NCI-H2107 treated with DMSO at 0.1 percent for 48 hours (cell line): ENCODE measurements at regions not wholly inside any gene's neighbourhood (a gene's known extent, or its start where the extent isn't known, plus 50 kb on each side); places are given as distances from the start of the nearest gene placed in this dataset.

Experiments used
- DNase-seq: peaks from one replicate; lab custom pipeline; 2025; ENCODE audit not compliant: unreplicated experiment; lab: John Stamatoyannopoulos, UW

DNA sequence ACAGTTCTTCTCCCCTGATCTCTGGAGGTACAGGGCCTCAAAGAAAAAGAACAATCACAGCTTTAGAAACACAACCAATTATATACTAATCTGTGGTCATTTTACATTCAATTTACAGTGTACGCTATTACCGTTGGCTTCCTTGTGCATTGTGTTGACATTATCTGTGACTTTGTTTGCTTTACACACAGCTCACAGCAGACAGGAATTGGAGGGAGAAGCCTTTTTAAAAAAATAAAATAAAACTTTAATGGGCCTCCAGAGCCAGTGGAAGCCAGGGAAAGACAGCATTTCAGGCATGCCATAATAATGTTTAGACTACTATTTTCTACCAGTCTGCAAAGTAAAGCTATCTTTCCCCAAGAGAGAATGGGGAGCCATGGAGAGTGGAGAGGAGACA, 179.0 kb upstream of the ADO start:
- DNase-seq, result no peak

DNA sequence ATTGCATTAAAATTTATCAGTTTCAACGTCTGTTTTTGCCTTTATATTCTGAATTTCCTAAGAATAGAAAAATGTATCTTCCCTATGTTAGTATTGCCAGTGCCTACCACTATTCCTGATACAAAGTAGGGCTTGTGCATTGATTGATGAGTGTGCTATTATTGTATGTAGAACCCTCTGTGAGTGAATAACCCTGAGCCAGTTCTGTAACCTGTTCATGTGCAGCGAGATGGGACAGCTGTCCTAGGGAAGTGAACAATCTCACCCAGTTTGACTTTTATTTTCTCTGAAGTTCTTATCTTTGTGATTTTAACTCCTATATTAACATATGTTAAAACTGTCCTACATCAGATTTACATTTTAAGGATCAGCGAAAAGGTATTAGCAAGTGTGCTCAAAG, 178.4 kb upstream of the ADO start:
- DNase-seq, result no peak

DNA sequence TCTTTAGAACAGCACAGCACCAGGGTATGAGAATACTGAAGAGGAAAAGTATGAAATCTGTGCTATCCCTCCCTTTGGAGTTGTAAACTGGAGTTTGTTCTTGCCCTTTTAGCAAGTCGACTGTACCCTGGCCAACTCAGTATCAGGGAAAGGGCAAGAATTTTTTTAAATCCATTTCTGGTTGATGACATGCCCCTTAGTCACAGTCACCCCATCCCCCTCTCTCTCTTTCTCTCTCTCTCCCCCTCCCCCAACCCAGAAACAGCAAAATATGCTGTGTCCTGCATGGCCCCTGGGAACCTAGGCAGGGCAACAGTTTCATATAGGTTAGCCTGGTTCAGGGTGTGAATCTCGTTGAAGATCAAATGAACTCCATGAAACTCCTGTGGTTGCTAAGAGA, 177.7 kb upstream of the ADO start:
- no peak for DNase-seq

DNA sequence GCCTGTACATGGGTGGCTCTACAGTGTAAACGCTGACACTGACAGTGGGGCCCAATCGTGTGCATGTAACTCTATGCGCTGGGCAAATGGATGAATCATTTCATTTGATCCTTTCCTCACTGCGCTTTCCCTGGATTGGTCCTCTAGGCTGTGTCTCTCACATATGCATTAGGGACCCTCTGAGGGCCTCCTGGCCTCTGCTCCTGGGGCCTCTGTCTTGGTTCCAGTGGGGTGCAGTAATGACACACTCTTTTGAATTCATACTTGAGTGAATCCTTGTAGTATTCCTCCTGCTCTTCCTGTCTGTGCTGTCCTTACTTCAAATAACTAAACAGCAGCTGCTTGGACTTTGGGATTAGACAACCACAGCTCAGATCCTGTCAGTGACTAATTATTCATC, 176.5 kb upstream of the ADO start:
- DNase-seq, result no peak

DNA sequence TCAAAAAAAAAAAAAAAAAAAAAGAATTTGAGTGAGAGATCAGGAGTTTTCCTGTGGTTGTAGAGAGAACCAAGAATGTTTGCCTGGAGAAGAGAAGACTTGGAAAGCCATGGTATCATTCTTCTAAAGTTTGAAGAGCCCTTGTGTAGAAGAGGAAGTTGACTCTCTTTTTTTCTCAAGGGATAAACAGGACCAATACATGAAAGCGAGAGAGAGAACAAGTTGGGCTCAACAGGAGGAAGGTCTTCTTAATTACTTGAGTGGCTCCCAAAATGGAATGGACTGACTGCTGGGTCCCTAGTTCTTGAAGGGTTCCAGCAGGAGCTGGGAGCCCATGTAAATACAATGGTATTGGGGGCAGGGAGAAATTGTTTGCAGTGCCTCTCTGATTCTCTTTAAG, 173.3 kb upstream of the ADO start:
- DNase-seq, result no peak

DNA sequence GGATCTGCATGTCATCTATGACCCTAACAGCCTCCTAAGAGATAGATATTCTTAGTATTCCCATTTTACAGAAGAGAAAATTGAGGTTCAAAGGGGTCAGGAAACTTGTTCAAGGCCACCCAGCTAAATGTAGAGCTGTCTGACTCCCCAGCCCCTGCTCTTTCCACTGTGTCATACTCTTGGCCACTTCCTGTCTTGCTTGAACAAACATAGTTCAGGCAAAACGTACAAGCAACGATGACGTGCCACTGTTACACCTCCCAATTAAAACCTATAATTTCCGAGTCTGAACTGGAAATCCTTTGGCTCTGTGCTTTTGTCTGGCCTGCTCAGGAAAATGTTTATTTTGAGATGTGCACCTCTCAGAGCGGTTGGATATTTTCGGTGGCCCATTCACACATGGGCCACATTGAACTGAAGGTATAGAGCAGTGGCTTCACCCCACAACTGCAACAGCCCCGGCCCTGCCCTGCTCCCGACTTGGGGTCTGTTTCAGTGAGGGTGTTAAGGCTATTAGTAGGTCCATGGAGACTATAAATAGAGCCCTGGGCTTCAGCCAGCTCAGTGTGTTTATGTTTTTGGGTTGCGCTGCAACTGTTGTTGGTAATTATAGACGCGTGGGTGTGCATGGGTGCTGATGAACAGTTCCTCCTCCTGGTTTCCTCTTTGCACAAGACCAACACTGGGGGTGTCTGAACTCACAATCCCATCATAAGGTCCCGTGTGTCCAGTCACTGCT, 172.3 kb upstream of the ADO start:
- DNase-seq, result no peak

DNA sequence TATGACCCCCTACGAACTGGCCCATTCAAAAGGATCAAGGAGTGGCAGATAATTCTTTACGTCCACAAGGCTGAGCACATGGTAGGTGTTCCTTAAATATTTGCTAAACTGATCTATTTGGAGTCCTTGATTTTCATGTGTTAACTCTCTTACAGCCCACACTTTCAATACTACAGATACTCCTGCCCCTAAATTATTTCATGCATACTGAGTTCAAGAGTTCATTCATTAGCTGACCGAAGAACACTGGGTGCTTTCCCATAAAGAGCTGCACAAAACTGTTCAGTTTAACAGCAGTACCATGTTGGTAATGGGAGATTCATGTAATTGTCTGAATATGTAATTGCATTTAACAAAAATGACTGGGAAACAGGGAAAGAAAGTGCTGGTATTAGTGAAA, 170.5 kb upstream of the ADO start:
- no peak for DNase-seq

DNA sequence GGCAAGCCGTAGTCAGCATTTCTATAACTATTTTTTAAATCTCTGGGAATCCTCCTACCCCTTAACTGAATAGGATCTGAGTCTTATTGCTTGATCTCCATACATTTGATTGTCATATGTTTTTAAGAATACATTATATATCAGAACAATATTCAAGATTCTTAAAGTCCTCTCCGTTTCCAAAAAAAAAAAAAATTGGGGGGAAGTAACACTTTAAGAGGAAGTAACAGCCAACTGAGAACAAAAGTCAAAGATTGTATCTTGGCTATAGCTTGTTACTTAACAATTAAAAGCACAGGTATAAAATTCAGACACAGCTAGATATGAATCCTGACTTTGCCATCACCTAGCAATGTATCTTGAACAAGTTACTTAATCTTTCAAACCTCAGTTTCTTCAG, 169.9 kb upstream of the ADO start:
- DNase-seq, result no peak

DNA sequence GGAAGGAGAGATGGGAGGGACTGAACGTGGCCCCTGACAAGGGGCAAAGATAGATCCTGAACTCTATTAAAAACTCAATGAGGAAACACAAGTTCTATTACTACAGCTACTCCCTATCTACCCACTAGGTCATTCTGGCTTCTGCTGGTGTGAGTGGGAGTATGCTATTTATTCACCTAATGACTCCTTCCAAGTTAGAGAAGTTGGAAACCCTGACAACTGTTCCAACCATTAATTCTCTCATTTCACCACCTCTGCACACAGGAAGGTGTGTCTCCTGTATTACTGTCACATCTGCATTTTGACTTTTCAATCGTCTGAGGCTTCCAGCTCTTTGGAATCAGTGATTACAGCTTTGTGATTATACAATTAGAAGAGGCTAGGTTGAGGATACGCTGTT, 169.4 kb upstream of the ADO start:
- DNase-seq, result no peak

DNA sequence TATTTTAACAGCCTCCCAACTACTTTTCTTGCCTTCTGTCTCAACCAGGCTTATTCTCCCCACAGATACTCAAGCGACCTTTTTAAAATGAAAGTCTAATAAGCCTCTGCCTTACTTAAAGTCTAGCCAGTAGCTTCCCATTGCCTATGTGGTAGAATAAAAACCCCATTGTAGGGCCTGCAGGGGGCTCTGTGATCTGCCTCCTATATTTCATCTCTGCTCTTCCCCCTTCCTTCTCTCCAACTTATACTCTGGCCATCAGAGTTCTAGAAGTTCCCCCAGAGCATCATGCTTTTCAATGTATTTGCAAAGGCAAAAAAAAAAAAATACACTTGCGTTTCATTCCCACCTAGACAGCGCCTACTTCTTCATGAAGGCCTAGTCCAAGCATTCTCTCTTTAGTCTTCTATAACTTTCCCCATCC, 167.7 kb upstream of the ADO start:
- no peak for DNase-seq

DNA sequence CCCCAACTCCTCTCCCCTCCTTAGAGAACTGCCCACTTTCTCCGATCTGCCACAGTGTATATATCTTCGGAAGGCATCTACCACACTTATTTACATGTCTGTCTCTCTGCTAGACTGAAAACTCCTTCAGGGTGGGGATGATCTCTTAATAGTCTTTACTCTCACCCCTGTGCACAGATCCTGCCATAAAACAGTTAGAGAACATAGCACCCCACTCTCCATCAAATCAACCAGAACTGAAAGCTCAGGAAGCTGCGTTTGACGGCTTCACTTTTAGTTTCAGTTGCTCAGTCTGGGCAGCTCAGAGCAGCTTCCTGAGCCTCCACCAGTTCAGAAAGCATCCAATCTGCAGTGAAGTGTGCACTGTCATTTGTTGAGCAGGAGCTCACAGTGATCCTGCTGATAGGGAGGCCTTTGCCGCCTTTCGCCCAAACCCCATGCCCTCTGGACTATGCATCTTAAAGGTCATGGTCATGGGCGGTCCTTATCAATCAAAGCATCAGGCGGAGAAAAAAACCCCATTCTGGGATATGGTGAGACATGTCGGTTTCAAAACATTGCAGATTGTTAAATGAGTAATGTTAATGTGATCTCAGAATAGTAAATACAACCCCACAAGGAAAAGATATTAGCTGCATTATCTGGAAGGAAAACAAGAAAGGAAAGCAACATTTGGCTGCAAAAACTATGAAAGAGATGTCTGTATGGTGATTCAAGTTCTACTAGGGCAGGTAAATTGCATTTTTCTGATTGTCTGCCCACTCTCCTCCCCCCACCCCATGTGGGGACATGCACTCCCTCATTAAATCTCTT, 167.1 kb upstream of the ADO start:
- DNase-seq, result no peak

DNA sequence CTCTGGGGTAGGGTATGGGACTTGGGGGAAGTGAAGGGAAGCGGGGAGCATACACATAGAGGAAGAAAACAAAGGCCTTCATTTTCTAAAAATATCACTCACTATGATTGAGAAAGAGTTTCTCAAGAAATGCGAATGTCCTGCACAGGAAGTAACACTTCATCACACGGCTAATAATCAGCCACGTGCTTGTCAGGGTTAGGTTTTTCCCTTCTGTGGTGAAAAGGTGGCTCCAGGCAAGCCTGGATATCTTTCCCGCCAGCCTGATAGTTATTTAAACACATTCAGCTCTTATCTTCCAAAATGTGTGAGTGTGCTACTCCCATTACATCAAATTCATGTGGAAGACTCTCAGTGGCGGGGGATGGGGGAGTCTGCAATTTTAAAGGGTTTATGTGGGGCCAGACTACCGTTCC, 166.4 kb upstream of the ADO start:
- DNase-seq, result no peak

DNA sequence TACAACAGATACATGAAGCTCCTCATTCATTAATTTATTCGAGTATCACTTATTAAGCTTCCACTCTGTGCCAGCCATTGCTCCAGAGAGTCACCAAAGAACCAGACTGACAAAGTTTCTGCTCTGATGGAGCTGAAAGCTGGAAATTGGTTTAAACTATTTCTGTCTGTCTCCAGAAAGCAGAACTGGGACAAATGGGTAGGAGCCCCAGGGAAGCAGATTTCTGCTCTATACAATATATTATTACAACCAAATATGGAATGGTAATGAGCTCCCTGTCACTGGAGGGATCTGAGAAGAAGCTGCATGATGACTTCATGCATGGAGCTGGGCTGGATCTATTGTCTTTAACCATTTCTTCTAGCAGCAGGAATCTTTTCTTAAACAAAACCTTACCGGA, 165.4 kb upstream of the ADO start:
- no peak for DNase-seq

DNA sequence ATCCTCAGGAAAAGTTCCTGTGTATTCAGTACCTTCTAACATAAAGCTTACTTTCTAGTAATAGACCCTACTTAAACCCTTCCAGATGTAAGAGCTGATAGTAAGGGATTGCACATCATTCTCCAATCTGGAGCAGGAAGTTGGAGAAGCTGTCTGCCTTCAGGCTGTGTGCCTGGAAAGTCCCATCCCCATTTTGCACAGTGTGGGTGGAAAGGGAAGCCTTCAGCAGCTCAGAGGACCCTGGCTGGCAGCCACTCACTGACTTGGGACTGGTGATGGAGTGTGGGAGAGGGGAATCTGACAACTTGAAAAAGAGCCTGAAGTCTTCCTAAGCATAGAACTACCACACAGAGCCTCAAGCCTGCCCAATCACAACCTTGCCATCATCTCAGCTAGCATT, 164.1 kb upstream of the ADO start:
- no peak for DNase-seq

DNA sequence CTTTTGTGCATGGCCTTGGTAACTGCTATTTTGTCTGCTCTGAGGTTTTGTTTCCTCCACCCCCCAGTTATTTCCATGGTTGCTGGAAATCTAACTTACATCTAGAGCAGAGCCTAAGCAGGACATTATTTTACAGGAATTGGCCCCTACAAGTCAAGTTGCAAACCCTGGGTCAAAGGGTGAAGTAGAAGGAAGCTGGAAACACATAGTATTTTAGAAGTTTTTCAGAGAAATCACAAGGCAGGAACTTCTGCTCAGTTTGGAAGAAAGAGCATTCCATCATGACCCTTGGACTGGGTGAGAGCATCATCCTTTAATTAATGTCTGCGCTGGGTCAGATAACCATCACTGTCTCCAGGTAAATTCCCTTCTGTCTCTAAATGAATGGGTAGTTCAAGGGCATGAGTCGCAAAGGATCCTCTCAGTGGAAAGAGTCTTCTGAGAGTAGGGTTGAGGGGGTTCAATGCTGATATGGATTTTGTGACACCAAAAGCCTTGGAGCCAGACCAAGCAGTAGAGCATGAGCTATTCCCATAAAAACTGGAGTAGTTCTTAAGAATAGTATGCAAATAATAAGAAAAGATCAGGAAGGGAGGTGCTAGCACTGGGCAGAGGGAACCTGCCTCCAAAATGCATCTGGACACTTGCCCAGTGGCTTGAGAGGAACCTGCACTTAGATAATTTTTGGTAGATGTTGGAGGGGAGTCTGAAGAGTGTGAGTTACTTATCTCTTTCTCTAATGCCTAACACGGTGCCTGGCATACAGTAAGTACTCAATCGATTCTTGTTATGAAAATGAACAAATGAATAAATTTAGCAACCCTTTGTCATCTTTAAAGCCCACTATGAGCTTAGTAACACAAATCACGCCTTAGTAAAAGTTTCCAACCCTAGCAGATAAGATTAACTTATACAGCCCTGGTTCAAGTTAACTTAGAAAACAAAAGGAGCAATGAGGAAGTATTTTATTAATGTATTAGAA, 160.6 kb upstream of the ADO start:
- no peak for DNase-seq

DNA sequence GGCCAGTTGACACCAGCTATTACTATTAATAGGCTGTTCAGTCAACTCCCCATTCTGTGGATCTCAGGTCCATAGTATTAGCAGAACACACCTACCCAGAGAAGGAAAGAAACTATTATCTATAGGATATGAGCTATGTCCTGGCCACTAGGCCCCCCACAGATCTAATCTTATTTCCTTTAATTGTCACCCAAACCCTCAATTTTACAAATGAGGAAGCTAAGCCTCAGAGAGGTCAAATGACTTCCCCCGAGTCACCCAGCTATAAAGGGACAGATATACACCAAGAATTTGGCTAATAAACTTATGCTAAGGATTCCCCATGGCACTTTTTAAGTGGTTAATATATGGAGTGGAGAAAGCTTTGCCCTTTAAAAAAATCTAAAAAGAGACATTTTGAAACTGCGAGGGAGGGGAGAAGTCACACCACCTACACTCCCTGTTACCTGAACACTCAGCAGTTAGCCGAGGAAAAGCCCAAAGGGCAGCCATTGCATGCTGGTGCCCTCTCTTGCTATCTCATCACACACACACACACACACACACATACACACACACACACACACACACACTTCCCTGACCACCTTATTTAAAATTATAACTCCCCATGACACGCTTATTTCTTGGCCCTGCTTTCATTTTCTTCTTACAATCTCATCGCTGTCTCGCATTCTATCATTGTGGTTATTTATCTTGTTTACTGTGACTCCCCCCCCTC, 157.0 kb upstream of the ADO start:
- DNase-seq, result no peak

DNA sequence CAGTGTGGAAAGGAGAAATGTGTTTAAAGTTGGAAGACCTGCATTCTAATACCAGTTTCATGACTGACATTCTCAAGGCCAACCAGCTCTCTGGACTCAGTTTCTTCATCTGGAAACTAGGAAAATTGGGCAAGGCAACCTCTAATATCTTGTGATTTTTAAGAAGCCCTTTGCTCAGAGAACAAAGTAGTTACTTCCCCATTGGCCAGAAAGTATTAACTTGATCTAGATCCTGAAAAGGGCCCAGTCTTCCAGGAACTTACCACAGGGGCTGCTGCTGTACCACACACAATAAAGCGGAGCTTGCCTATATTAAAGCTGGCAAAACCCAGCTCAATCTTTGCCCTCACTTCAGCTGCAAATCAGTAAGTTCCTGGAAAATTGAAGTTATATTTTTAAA, 155.6 kb upstream of the ADO start:
- no peak for DNase-seq

DNA sequence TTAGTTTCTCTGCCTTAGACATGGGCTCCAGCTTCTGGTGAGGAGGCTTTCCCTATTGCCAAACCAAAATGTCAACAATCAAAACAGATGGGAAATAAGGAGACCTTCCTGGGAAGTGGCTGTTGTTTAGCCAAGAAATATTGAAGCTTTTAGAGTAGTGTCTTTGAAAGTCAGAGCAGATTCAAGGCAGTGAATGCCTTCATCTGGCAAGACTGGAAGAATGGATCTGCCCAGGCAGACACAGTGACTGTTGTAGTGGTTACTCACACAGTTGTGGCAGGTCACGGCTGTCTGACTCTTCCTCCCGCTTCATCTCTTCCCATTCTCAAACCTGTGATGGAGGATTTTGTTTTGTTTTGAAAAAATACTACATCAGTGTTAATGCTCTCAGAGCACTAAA, 154.1 kb upstream of the ADO start:
- DNase-seq, result no peak

DNA sequence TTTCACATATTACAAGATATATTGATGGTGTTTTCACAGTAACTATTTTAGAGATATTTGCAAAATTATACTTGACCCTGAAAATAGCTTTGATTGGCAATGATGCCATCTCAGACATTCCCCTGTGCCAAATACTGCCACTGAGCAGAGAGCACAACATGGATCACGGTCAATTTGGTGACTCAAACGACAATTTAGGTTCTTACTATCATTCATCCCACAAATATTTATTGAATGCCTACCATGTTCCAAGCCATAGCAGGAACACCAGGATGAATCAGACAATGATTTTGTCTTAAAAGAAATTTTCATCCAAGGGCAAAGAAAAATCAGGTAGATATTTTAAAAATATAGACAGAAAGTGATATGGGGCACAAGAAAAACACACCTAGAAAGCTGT, 153.2 kb upstream of the ADO start:
- DNase-seq, result no peak

DNA sequence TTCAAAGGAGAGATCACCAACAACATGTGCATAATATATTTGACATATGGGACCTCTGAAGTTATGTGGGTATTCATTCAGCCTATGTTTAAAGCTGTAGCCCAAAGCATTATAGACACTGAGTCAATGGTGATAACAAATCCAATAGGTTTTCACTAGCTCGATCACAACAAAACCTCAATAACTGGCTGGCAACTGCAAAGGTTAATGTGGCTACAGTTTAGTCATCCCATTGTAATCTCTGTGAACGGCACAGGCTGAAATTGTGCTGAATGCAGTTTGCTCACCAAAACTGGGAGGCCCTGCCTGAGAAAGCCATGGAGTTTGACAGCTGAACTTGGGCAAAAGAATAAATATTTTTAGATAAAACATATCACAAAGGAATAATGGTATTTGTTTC, 152.4 kb upstream of the ADO start:
- no peak for DNase-seq

DNA sequence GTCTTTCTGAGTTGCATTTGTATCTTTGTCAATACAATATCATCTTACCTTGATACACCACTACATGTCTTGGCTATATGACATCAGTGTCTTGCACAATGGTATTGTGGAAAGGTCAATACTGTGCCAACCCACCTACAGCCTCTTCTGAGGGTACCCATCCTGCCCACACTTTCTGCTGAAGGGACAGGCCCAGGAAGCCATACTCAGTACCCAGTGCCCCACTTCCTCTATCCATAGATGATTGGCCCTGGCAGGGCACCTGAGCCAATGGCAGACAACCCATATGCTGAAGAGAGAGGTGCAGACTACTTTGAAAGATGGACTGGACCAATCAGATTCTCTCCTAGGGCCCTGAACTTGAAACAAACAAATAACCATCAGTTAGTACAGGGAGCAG, 152.0 kb upstream of the ADO start:
- DNase-seq, result no peak
